ENCODE measurements at regions not wholly inside any gene's neighbourhood (a gene's known extent, or its start where the extent isn't known, plus 50 kb on each side); places are given as distances from the start of the nearest gene placed in this dataset.
"Not testable (repeated sequence)": the region's sequence is repeated elsewhere in the genome, so short reads cannot be mapped to it uniquely, and the experiment has no call there.

GRCh38 chr15:70378126-70379031 is 280.7 kb upstream of the TLE3 start:
- no peak overlapping the region for H3K4me3 ChIP-seq (ENCODE audit: low read length in 2 of 2)
- peaks cover 2% of the 10 kb centered on the region for H3K9me3 ChIP-seq (ENCODE audit: control insufficient read depth, low read length)
- DNase-seq (peak in 1 of 2 donors; percentile 52), ATAC-seq (ENCODE audit: low FRiP score) (no peak)
- no peaks in the 10 kb centered on the region for H3K36me3 ChIP-seq (ENCODE audit: control insufficient read depth in 1 of 2, insufficient read depth in 2 of 2, low read length in 1 of 2)
- WGBS, 2 donors, result 86 to 92% methylated on average over 11 of the region's 11 CpGs
- H3K27me3 ChIP-seq (ENCODE audit: control insufficient read depth in 1 of 2, insufficient read depth in 2 of 2, low read length in 1 of 2), result no peaks in the 10 kb centered on the region
- intact Hi-C loops (cut with DNase I), result loop anchor here in 1 of 2 donors (5.0 kb wide), 1 partner anchor 94 kb away; no protein-coding TSS in a partner anchor
- H3K27ac ChIP-seq (ENCODE audit: low read depth in 1 of 2, low read length in 2 of 2), result no peak overlapping the region
- H3K4me1 ChIP-seq (ENCODE audit: control insufficient read depth in 1 of 2, insufficient read depth in 2 of 2, low read length in 2 of 2), result no peaks in the 10 kb centered on the region

GRCh38 chr15:70376929-70377691 is 279.4 kb upstream of the TLE3 start:
- 4% methylated on average over 21 of the region's 21 CpGs for WGBS, 2 donors
- Histone ChIP-seq H3K27me3 (ENCODE audit: control insufficient read depth in 1 of 2, insufficient read depth in 2 of 2, low read length in 1 of 2) (no peaks in the 10 kb centered on the region), H3K9me3 (ENCODE audit: control insufficient read depth, low read length) (peaks cover 2% of the 10 kb centered on the region), H3K36me3 (ENCODE audit: control insufficient read depth in 1 of 2, insufficient read depth in 2 of 2, low read length in 1 of 2) (no peaks in the 10 kb centered on the region), H3K4me1 (ENCODE audit: control insufficient read depth in 1 of 2, insufficient read depth in 2 of 2, low read length in 2 of 2) (no peaks in the 10 kb centered on the region), H3K27ac (ENCODE audit: low read depth in 1 of 2, low read length in 2 of 2) (no peak overlapping the region), H3K4me3 (ENCODE audit: low read length in 2 of 2) (peak overlapping the region in 1 of 2 donors; percentile 17)
- intact Hi-C loops (cut with DNase I), result loop anchor here in 1 of 2 donors (5.0 kb wide), 1 partner anchor 95 kb away; no protein-coding TSS in a partner anchor
- DNase-seq, result peak; percentile 63 to 83
- ATAC-seq (ENCODE audit: low FRiP score), result peak; percentile 74

GRCh38 chr15:70376031-70376928 is 278.6 kb upstream of the TLE3 start:
- Histone ChIP-seq H3K4me1 (ENCODE audit: control insufficient read depth in 1 of 2, insufficient read depth in 2 of 2, low read length in 2 of 2) (no peaks in the 10 kb centered on the region), H3K27ac (ENCODE audit: low read depth in 1 of 2, low read length in 2 of 2) (no peak overlapping the region), H3K36me3 (ENCODE audit: control insufficient read depth in 1 of 2, insufficient read depth in 2 of 2, low read length in 1 of 2) (no peaks in the 10 kb centered on the region), H3K27me3 (ENCODE audit: control insufficient read depth in 1 of 2, insufficient read depth in 2 of 2, low read length in 1 of 2) (no peaks in the 10 kb centered on the region), H3K4me3 (ENCODE audit: low read length in 2 of 2) (peak overlapping the region in 1 of 2 donors; percentile 17), H3K9me3 (ENCODE audit: control insufficient read depth, low read length) (no peaks in the 10 kb centered on the region)
- WGBS, 2 donors, result 32% methylated on average over 10 to 12 of the region's 12 CpGs
- ATAC-seq (ENCODE audit: low FRiP score) (no peak), DNase-seq (peak in 1 of 2 donors; percentile 66)
- intact Hi-C loops (cut with DNase I), result loop anchor here in 1 of 2 donors (5.0 kb wide), 1 partner anchor 96 kb away; no protein-coding TSS in a partner anchor

DNA sequence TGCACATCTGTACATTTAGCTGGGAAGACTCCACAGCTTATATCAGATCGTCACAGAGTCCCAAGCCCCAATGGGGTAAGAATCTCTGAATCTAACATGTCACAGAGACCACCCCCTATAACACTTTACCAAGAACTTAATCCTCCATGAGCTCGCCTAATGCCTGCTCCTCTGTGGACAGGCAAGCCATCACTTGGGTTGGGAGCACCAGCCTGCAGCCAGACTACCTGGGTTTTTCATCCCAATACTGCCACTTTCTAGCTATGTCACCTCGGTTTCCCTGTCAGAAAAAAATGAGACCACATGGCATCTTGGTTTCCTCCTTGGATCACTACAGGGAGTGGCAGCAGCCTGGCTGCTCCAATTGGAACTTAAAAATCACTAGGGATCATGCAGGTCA is 277.9 kb upstream of the TLE3 start:
- no peak overlapping the region for H3K27ac ChIP-seq (ENCODE audit: low read depth in 1 of 2, low read length in 2 of 2)
- ATAC-seq (ENCODE audit: low FRiP score), result no peak

DNA sequence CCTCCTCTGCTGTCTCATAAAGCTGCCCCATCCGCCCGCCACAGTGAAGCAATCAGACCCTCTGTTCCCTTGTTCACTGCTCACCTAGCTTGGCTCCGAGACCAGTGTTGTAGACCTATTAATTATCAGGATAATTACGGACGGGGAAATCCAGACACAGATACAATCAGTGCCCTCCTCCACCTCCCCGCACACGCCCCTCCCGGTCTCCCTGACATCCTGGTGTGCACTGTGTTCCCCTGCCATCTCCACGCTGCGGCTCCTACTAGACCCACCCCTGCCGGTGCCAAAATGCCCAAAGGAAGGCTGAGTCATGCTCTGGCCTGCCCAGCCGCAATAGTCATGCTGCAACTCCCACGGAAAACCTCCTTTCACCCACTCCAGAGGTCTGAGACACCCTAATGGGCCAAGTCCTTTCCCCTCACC is 277.3 kb upstream of the TLE3 start:
- Histone ChIP-seq H3K4me3 (ENCODE audit: low read length in 2 of 2) (no peak overlapping the region), H3K9me3 (ENCODE audit: control insufficient read depth, low read length) (no peaks in the 10 kb centered on the region), H3K4me1 (ENCODE audit: control insufficient read depth in 1 of 2, insufficient read depth in 2 of 2, low read length in 2 of 2) (no peaks in the 10 kb centered on the region), H3K36me3 (ENCODE audit: control insufficient read depth in 1 of 2, insufficient read depth in 2 of 2, low read length in 1 of 2) (no peaks in the 10 kb centered on the region), H3K27ac (ENCODE audit: low read depth in 1 of 2, low read length in 2 of 2) (no peak overlapping the region), H3K27me3 (ENCODE audit: control insufficient read depth in 1 of 2, insufficient read depth in 2 of 2, low read length in 1 of 2) (no peaks in the 10 kb centered on the region)
- WGBS, 2 donors, result 28 to 40% methylated on average over 13 of the region's 13 CpGs
- intact Hi-C loops (cut with DNase I), result loop anchor here in 1 of 2 donors (5.0 kb wide), 1 partner anchor 97 kb away; no protein-coding TSS in a partner anchor
- ATAC-seq (ENCODE audit: low FRiP score) (no peak), DNase-seq (peak; percentile 80 to 86)

More for the DNA sequence above, 277.9 kb upstream of the TLE3 start:
- Histone ChIP-seq H3K4me3 (ENCODE audit: low read length in 2 of 2) (no peak overlapping the region), H3K4me1 (ENCODE audit: control insufficient read depth in 1 of 2, insufficient read depth in 2 of 2, low read length in 2 of 2) (no peaks in the 10 kb centered on the region), H3K36me3 (ENCODE audit: control insufficient read depth in 1 of 2, insufficient read depth in 2 of 2, low read length in 1 of 2) (no peaks in the 10 kb centered on the region), H3K27me3 (ENCODE audit: control insufficient read depth in 1 of 2, insufficient read depth in 2 of 2, low read length in 1 of 2) (no peaks in the 10 kb centered on the region), H3K9me3 (ENCODE audit: control insufficient read depth, low read length) (no peaks in the 10 kb centered on the region)
- WGBS, 2 donors, result 91 to 95% methylated on average over 3 of the region's 3 CpGs
- intact Hi-C loops (cut with DNase I), result loop anchor here in 1 of 2 donors (5.0 kb wide), 1 partner anchor 97 kb away; no protein-coding TSS in a partner anchor
- DNase-seq, result peak in 1 of 2 donors; percentile 15

DNA sequence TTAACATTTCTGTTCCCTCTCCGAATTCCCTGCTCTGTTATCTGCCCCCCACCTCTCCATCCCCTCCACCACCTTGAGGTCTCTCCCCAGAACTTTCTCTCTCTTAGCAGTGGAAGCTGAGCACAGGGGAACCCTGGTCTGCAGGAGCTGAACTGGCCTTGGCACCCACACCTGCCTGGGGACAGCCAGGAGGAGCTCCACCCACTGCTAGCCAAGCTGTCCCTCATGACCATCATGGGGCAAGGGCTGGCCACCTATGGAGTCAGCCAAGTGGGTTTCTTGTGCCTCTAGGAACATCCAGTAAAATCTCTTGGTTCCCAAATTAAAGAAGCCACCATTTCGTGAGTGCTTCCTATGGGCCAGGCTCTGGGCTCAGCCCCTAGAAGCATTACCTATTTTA is 276.4 kb upstream of the TLE3 start:
- ATAC-seq (ENCODE audit: low FRiP score), result no peak
- H3K36me3 ChIP-seq (ENCODE audit: control insufficient read depth in 1 of 2, insufficient read depth in 2 of 2, low read length in 1 of 2), result no peaks in the 10 kb centered on the region
- no peaks in the 10 kb centered on the region for H3K9me3 ChIP-seq (ENCODE audit: control insufficient read depth, low read length)
- no peak overlapping the region for H3K4me3 ChIP-seq (ENCODE audit: low read length in 2 of 2)
- H3K27me3 ChIP-seq (ENCODE audit: control insufficient read depth in 1 of 2, insufficient read depth in 2 of 2, low read length in 1 of 2), result no peaks in the 10 kb centered on the region
- 88 to 90% methylated on average over 2 of the region's 2 CpGs for WGBS, 2 donors
- no peak overlapping the region for H3K27ac ChIP-seq (ENCODE audit: low read depth in 1 of 2, low read length in 2 of 2)
- intact Hi-C loops (cut with DNase I), result no loop called here
- peak in 1 of 2 donors; percentile 34 for DNase-seq
- no peaks in the 10 kb centered on the region for H3K4me1 ChIP-seq (ENCODE audit: control insufficient read depth in 1 of 2, insufficient read depth in 2 of 2, low read length in 2 of 2)

GRCh38 chr15:70373439-70373838 is 275.7 kb upstream of the TLE3 start:
- H3K4me3 ChIP-seq (ENCODE audit: low read length in 2 of 2); H3K27me3 ChIP-seq (ENCODE audit: control insufficient read depth in 1 of 2, insufficient read depth in 2 of 2, low read length in 1 of 2); intact Hi-C loops (cut with DNase I); DNase-seq; ATAC-seq (ENCODE audit: low FRiP score); H3K9me3 ChIP-seq (ENCODE audit: control insufficient read depth, low read length); H3K27ac ChIP-seq (ENCODE audit: low read depth in 1 of 2, low read length in 2 of 2); H3K4me1 ChIP-seq (ENCODE audit: control insufficient read depth in 1 of 2, insufficient read depth in 2 of 2, low read length in 2 of 2); H3K36me3 ChIP-seq (ENCODE audit: control insufficient read depth in 1 of 2, insufficient read depth in 2 of 2, low read length in 1 of 2): not testable (repeated sequence)
- 95 to 97% methylated on average over 4 of the region's 4 CpGs for WGBS, 2 donors

Measured in aorta (tissue), 5 donors.